ENCODE measurements at regions not wholly inside any gene's neighbourhood (a gene's known extent, or its start where the extent isn't known, plus 50 kb on each side); places are given as distances from the start of the nearest gene placed in this dataset.

DNA sequence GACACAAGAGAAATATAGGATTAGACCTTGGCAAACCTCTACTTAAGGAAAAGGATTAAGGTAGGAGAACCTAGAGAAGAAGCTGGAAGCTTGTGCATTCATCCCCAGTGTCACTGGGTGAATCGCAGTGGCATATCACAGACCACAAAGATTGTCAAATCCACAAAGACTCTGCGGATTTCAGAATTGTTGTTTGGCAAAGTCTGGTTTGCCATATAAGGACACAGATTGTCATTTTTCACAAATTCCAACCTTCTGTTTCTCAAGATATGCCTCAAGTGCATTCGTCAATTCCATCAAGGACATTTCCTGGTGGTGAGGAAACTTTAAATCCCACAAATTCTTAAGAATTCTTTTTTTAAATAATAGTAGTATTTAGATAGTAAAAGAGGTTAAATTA, 395.1 kb upstream of the PAPPA start:
- Histone ChIP-seq H3K9me2 (replicated peaks; ENCODE audit: insufficient read depth, low read length) (no peaks in the 10 kb centered on the region), H3K27ac (ENCODE audit: low read length) (no peak overlapping the region), H3K27me3 (replicated peaks; ENCODE audit: insufficient read depth, low read length) (no peaks in the 10 kb centered on the region), H4K20me1 (ENCODE audit: insufficient read depth, low read length) (no peaks in the 10 kb centered on the region), H2AFZ (ENCODE audit: low read length) (no peak overlapping the region), H3K4me3 (ENCODE audit: low read length) (no peak overlapping the region), H3K9me3 (replicated peaks; ENCODE audit: insufficient read depth, low read length) (no peaks in the 10 kb centered on the region), H3K79me2 (ENCODE audit: low read length) (no peaks in the 10 kb centered on the region), H3K4me1 (ENCODE audit: low read length) (no peaks in the 10 kb centered on the region), H3K36me3 (replicated peaks; ENCODE audit: insufficient read depth, low read length) (no peaks in the 10 kb centered on the region), H3K4me2 (ENCODE audit: low read depth, low read length) (no peak overlapping the region), H3K9ac (ENCODE audit: low read length) (no peak overlapping the region), H3F3A (ENCODE audit: insufficient read depth, low read length) (no peaks in the 10 kb centered on the region)
- TF ChIP-seq, protein P1, sequence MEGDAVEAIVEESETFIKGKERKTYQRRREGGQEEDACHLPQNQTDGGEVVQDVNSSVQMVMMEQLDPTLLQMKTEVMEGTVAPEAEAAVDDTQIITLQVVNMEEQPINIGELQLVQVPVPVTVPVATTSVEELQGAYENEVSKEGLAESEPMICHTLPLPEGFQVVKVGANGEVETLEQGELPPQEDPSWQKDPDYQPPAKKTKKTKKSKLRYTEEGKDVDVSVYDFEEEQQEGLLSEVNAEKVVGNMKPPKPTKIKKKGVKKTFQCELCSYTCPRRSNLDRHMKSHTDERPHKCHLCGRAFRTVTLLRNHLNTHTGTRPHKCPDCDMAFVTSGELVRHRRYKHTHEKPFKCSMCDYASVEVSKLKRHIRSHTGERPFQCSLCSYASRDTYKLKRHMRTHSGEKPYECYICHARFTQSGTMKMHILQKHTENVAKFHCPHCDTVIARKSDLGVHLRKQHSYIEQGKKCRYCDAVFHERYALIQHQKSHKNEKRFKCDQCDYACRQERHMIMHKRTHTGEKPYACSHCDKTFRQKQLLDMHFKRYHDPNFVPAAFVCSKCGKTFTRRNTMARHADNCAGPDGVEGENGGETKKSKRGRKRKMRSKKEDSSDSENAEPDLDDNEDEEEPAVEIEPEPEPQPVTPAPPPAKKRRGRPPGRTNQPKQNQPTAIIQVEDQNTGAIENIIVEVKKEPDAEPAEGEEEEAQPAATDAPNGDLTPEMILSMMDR (IDR thresholded peaks at IDR 0.05; ENCODE audit: low read length): no peak
- no peak for TF ChIP-seq EZH2 (optimal IDR thresholded peaks at IDR 0.05; ENCODE audit: low read depth, low read length)
- TF ChIP-seq EZH2phosphoT487 (IDR thresholded peaks at IDR 0.05; ENCODE audit: low read length): no peak
- no peak for DNase-seq

DNA sequence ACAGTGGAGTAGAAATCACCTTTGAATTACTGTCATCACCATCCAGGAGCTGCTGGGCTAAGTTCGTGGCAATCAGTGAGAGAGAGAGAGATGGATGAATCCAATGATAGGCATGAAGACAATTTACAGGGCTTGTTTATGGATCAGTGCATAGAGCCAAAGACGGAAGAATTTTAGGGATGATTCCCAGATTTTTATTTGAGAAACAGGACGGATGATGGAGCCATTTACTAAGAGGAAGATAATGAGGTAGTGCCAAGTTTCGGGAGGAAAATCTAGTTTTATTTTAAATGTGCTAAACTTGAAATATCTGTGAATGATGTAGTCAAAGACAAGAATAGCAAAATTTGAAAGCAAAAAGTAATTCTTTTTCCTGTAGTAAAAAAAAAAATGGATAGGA, 394.2 kb upstream of the PAPPA start:
- no peaks in the 10 kb centered on the region for H3K4me1 ChIP-seq (ENCODE audit: low read length)
- no peak overlapping the region for H3K4me3 ChIP-seq (ENCODE audit: low read length)
- H3K4me2 ChIP-seq (ENCODE audit: low read depth, low read length): no peak overlapping the region
- TF ChIP-seq, protein P1 (IDR thresholded peaks at IDR 0.05; ENCODE audit: low read length): no peak
- no peak for TF ChIP-seq EZH2 (optimal IDR thresholded peaks at IDR 0.05; ENCODE audit: low read depth, low read length)
- no peak for TF ChIP-seq EZH2phosphoT487 (IDR thresholded peaks at IDR 0.05; ENCODE audit: low read length)
- no peak overlapping the region for H3K9ac ChIP-seq (ENCODE audit: low read length)
- H3K27ac ChIP-seq (ENCODE audit: low read length): no peak overlapping the region
- DNase-seq: no peak
- no peaks in the 10 kb centered on the region for H3K9me2 ChIP-seq (replicated peaks; ENCODE audit: insufficient read depth, low read length)
- H3K36me3 ChIP-seq (replicated peaks; ENCODE audit: insufficient read depth, low read length): no peaks in the 10 kb centered on the region
- no peaks in the 10 kb centered on the region for H3K27me3 ChIP-seq (replicated peaks; ENCODE audit: insufficient read depth, low read length)
- H4K20me1 ChIP-seq (ENCODE audit: insufficient read depth, low read length): no peaks in the 10 kb centered on the region
- H3K9me3 ChIP-seq (replicated peaks; ENCODE audit: insufficient read depth, low read length): no peaks in the 10 kb centered on the region
- no peak overlapping the region for H2AFZ ChIP-seq (ENCODE audit: low read length)
- no peaks in the 10 kb centered on the region for H3F3A ChIP-seq (ENCODE audit: insufficient read depth, low read length)
- H3K79me2 ChIP-seq (ENCODE audit: low read length): no peaks in the 10 kb centered on the region

DNA sequence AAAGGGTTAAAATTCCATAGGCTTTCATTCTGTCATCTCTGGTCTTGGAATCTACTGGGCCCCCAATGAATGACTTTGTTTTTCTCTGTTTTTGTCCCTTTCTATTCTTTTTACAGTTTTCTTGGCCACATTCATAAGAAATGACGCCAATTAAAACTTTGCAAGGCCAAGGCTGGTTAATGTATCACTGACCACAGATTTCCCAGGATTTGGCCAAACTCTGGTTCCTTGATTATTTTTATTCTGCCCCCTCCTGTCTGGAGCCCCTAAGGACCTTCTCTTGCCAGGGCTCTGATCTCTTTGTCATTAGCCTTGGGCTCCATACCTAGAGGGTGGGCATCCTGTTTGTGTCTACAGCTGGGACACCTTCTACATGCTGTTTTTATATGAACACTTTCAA, 388.9 kb upstream of the PAPPA start:
- Histone ChIP-seq H3K9ac (ENCODE audit: low read length) (no peak overlapping the region), H3K27me3 (replicated peaks; ENCODE audit: insufficient read depth, low read length) (no peaks in the 10 kb centered on the region), H3K9me2 (replicated peaks; ENCODE audit: insufficient read depth, low read length) (no peaks in the 10 kb centered on the region), H3K4me2 (ENCODE audit: low read depth, low read length) (no peak overlapping the region), H2AFZ (ENCODE audit: low read length) (no peak overlapping the region), H3F3A (ENCODE audit: insufficient read depth, low read length) (no peaks in the 10 kb centered on the region), H3K4me1 (ENCODE audit: low read length) (no peaks in the 10 kb centered on the region), H3K9me3 (replicated peaks; ENCODE audit: insufficient read depth, low read length) (no peaks in the 10 kb centered on the region), H3K27ac (ENCODE audit: low read length) (no peak overlapping the region), H3K36me3 (replicated peaks; ENCODE audit: insufficient read depth, low read length) (no peaks in the 10 kb centered on the region), H3K4me3 (ENCODE audit: low read length) (no peak overlapping the region), H4K20me1 (ENCODE audit: insufficient read depth, low read length) (no peaks in the 10 kb centered on the region), H3K79me2 (ENCODE audit: low read length) (no peaks in the 10 kb centered on the region)
- no peak for DNase-seq
- TF ChIP-seq EZH2 (optimal IDR thresholded peaks at IDR 0.05; ENCODE audit: low read depth, low read length) (no peak), EZH2phosphoT487 (IDR thresholded peaks at IDR 0.05; ENCODE audit: low read length) (no peak)
- TF ChIP-seq, protein P1 (IDR thresholded peaks at IDR 0.05; ENCODE audit: low read length): no peak
